WTC11 (cell line): ENCODE measurements at regions not wholly inside any gene's neighbourhood (a gene's known extent, or its start where the extent isn't known, plus 50 kb on each side); places are given as distances from the start of the nearest gene placed in this dataset.

Experiments
- ATAC-seq: fragments of 200-7000 bp; cut with Tn5 transposase; 2 replicates; pipeline ENCODE4 v1.10.0; 2021; ENCODE audit warnings: mild to moderate bottlenecking, moderate library complexity
- CTCF ChIA-PET: fragments of 300-600 bp; sonication (Branson Sonifier 250); formaldehyde crosslinking; loops from one replicate; lab custom pipeline; 2021; ENCODE audit warnings: antibody characterized with exemption; lab: Charles Lee
- POLR2A ChIA-PET: fragments of 350-600 bp; sonication (Branson Sonifier 250); formaldehyde crosslinking; loops from one replicate; lab custom pipeline; 2021; ENCODE audit warnings: antibody characterized with exemption; lab: Charles Lee
- DNase-seq: peaks from one replicate; pipeline ENCODE4 v3.0.0; 2021; ENCODE audit warnings: low spot score
- H3K27ac Mint-ChIP-seq: 2 replicates; pipeline ENCODE4 v1.8.0; 2021; ENCODE audit warnings: mixed read lengths
- H3K27me3 Mint-ChIP-seq: 2 replicates; pipeline ENCODE4 v1.8.0; 2021; ENCODE audit warnings: low read depth, mild to moderate bottlenecking, moderate library complexity, mixed read lengths
- H3K36me3 Mint-ChIP-seq: 2 replicates; pipeline ENCODE4 v1.8.0; 2021; ENCODE audit warnings: mixed read lengths
- H3K4me1 Mint-ChIP-seq: 2 replicates; pipeline ENCODE4 v1.8.0; 2022; ENCODE audit warnings: mixed read lengths
- H3K4me3 Mint-ChIP-seq: 2 replicates; pipeline ENCODE4 v1.8.0; 2021; ENCODE audit warnings: mild to moderate bottlenecking, moderate library complexity, mixed read lengths
- H3K9me3 Mint-ChIP-seq: 2 replicates; pipeline ENCODE4 v1.8.0; 2021; ENCODE audit warnings: mixed read lengths
- CREM ChIP-seq: sonication (generic); formaldehyde crosslinking; IDR thresholded peaks from 2 replicates; pipeline ENCODE4 v1.8.1; 2022; ENCODE audit warnings: mild to moderate bottlenecking, missing genetic modification reagents, moderate library complexity
- E2F4 ChIP-seq: sonication (generic); formaldehyde crosslinking; IDR thresholded peaks from 2 replicates; pipeline ENCODE4 v1.8.1; 2022; ENCODE audit warnings: low read depth, mild to moderate bottlenecking, moderate library complexity, missing genetic modification reagents, borderline replicate concordance
- E2F5 ChIP-seq: sonication (generic); formaldehyde crosslinking; IDR thresholded peaks from 2 replicates; pipeline ENCODE4 v1.8.1; 2022; ENCODE audit warnings: mild to moderate bottlenecking, moderate library complexity, missing genetic modification reagents
- ETV6 ChIP-seq: sonication (generic); formaldehyde crosslinking; IDR thresholded peaks from 2 replicates; pipeline ENCODE4 v1.8.1; 2022; ENCODE audit warnings: mild to moderate bottlenecking, missing genetic modification reagents
- HMGA2 ChIP-seq: fragments of 250-450 bp; sonication (Bioruptor Pico); IDR thresholded peaks from 2 replicates; pipeline ENCODE4 v1.4.0; 2021; ENCODE audit warnings: mild to moderate bottlenecking, moderate library complexity
- NFYB ChIP-seq: sonication (generic); formaldehyde crosslinking; conservative IDR thresholded peaks from 2 replicates; pipeline ENCODE4 v1.8.0; 2022; ENCODE audit warnings: low read depth, missing genetic modification reagents
- NR1H2 ChIP-seq: sonication (generic); formaldehyde crosslinking; IDR thresholded peaks from 2 replicates; pipeline ENCODE4 v1.9.0; 2021; ENCODE audit warnings: mild to moderate bottlenecking, moderate library complexity, missing genetic modification reagents
- RELA ChIP-seq: sonication (generic); formaldehyde crosslinking; IDR thresholded peaks from 2 replicates; pipeline ENCODE4 v1.8.1; 2022; ENCODE audit warnings: missing genetic modification reagents, mild to moderate bottlenecking, borderline replicate concordance
- RORB ChIP-seq: fragments of 250-450 bp; sonication (Bioruptor Pico); IDR thresholded peaks from 2 replicates; pipeline ENCODE4 v1.9.0; 2021; ENCODE audit warnings: mild to moderate bottlenecking
- STAT6 ChIP-seq: sonication (generic); formaldehyde crosslinking; conservative IDR thresholded peaks from 2 replicates; pipeline ENCODE4 v1.8.1; 2023; ENCODE audit warnings: mild to moderate bottlenecking, low read depth, missing genetic modification reagents, moderate library complexity
- ZNF138 ChIP-seq: sonication (generic); formaldehyde crosslinking; conservative IDR thresholded peaks from 2 replicates; pipeline ENCODE4 v1.8.1; 2022; ENCODE audit warnings: mild to moderate bottlenecking, moderate library complexity, missing genetic modification reagents
- TF ChIP-seq, protein P1 (sequence below): fragments of 250-450 bp; sonication (Bioruptor Pico); IDR thresholded peaks from 2 replicates; pipeline ENCODE4 v1.9.0; 2021; ENCODE audit warnings: mild to moderate bottlenecking
- TF ChIP-seq, protein P2 (sequence below): fragments of 200-600 bp; IDR thresholded peaks from 2 replicates; pipeline ENCODE4 v1.8.0; 2022; ENCODE audit warnings: antibody characterized with exemption
- TF ChIP-seq, protein P3 (sequence below): sonication (generic); formaldehyde crosslinking; IDR thresholded peaks from 2 replicates; pipeline ENCODE4 v1.8.1; 2023; ENCODE audit warnings: mild to moderate bottlenecking, missing genetic modification reagents
- TF ChIP-seq, protein P4 (sequence below): sonication (generic); formaldehyde crosslinking; IDR thresholded peaks from 2 replicates; pipeline ENCODE4 v1.8.1; 2022; ENCODE audit warnings: missing genetic modification reagents, borderline replicate concordance
- TF ChIP-seq, protein P5 (sequence below): sonication (generic); formaldehyde crosslinking; IDR thresholded peaks from 2 replicates; pipeline ENCODE4 v1.8.1; 2022; ENCODE audit warnings: low read depth, missing genetic modification reagents, borderline replicate concordance

GRCh38 chr10:57338823-57339558 is 928.7 kb downstream of the IPMK start:
- no peak overlapping the region for H3K27ac Mint-ChIP-seq
- peaks cover 28% of the 10 kb centered on the region for H3K36me3 Mint-ChIP-seq
- TF ChIP-seq, protein P1, sequence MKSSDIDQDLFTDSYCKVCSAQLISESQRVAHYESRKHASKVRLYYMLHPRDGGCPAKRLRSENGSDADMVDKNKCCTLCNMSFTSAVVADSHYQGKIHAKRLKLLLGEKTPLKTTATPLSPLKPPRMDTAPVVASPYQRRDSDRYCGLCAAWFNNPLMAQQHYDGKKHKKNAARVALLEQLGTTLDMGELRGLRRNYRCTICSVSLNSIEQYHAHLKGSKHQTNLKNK (CRISPR knock-in tag), result no peak
- TF ChIP-seq, protein P2, sequence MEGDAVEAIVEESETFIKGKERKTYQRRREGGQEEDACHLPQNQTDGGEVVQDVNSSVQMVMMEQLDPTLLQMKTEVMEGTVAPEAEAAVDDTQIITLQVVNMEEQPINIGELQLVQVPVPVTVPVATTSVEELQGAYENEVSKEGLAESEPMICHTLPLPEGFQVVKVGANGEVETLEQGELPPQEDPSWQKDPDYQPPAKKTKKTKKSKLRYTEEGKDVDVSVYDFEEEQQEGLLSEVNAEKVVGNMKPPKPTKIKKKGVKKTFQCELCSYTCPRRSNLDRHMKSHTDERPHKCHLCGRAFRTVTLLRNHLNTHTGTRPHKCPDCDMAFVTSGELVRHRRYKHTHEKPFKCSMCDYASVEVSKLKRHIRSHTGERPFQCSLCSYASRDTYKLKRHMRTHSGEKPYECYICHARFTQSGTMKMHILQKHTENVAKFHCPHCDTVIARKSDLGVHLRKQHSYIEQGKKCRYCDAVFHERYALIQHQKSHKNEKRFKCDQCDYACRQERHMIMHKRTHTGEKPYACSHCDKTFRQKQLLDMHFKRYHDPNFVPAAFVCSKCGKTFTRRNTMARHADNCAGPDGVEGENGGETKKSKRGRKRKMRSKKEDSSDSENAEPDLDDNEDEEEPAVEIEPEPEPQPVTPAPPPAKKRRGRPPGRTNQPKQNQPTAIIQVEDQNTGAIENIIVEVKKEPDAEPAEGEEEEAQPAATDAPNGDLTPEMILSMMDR, result peak; percentile 79
- CTCF ChIA-PET, result interaction anchor here (1.7 kb wide), 1 partner anchor 318 kb away, joined by 8 read pairs; no protein-coding TSS in a partner anchor
- H3K4me1 Mint-ChIP-seq, result no peaks in the 10 kb centered on the region
- no peak overlapping the region for H3K4me3 Mint-ChIP-seq
- POLR2A ChIA-PET, result no interaction called here
- H3K9me3 Mint-ChIP-seq, result peaks cover 35% of the 10 kb centered on the region
- peak; percentile 77 for ATAC-seq
- no peak for DNase-seq
- no peaks in the 10 kb centered on the region for H3K27me3 Mint-ChIP-seq

DNA sequence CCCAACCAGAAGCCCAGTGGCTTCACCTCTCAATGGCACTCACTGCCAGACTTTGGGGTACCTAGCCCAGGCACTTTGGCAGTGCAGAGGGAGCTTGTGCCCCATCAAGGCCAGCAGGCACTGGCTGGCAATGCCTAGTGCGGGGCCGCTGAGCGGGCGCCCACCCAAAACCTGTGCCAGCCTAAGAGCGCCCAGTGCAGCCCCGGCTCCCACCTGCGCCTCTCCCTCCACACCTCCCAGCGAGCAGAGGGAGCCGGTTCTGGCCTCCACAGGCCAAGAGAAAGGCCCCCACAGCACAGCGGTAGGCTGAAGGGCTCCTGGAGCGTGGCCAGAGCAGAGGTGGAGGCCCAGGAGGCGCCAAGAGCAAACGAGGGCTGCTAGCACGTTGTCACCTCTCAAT is 930.8 kb downstream of the IPMK start:
- Mint-ChIP-seq H3K27ac (no peak overlapping the region), H3K9me3 (peaks cover 23% of the 10 kb centered on the region), H3K27me3 (no peaks in the 10 kb centered on the region)
- DNase-seq (no peak), ATAC-seq (no peak)
- TF ChIP-seq STAT6, result no peak
- no peak for TF ChIP-seq ZNF138 (CRISPR knock-in tag)
- no peak for TF ChIP-seq E2F5 (CRISPR knock-in tag)
- TF ChIP-seq NR1H2 (CRISPR knock-in tag), result no peak
- TF ChIP-seq RELA (CRISPR knock-in tag), result no peak
- TF ChIP-seq ETV6, result no peak
- no peak for TF ChIP-seq E2F4 (CRISPR knock-in tag)
- no peak for TF ChIP-seq CREM (CRISPR knock-in tag)
- no peak for TF ChIP-seq NFYB (CRISPR knock-in tag)
- no peak for TF ChIP-seq RORB
- TF ChIP-seq HMGA2 (CRISPR knock-in tag), result no peak
- TF ChIP-seq, protein P3, sequence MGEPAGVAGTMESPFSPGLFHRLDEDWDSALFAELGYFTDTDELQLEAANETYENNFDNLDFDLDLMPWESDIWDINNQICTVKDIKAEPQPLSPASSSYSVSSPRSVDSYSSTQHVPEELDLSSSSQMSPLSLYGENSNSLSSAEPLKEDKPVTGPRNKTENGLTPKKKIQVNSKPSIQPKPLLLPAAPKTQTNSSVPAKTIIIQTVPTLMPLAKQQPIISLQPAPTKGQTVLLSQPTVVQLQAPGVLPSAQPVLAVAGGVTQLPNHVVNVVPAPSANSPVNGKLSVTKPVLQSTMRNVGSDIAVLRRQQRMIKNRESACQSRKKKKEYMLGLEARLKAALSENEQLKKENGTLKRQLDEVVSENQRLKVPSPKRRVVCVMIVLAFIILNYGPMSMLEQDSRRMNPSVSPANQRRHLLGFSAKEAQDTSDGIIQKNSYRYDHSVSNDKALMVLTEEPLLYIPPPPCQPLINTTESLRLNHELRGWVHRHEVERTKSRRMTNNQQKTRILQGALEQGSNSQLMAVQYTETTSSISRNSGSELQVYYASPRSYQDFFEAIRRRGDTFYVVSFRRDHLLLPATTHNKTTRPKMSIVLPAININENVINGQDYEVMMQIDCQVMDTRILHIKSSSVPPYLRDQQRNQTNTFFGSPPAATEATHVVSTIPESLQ, result no peak
- TF ChIP-seq, protein P4, sequence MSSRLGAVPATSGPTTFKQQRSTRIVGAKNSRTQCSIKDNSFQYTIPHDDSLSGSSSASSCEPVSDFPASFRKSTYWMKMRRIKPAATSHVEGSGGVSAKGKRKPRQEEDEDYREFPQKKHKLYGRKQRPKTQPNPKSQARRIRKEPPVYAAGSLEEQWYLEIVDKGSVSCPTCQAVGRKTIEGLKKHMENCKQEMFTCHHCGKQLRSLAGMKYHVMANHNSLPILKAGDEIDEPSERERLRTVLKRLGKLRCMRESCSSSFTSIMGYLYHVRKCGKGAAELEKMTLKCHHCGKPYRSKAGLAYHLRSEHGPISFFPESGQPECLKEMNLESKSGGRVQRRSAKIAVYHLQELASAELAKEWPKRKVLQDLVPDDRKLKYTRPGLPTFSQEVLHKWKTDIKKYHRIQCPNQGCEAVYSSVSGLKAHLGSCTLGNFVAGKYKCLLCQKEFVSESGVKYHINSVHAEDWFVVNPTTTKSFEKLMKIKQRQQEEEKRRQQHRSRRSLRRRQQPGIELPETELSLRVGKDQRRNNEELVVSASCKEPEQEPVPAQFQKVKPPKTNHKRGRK (CRISPR knock-in tag), result no peak
- TF ChIP-seq, protein P5, sequence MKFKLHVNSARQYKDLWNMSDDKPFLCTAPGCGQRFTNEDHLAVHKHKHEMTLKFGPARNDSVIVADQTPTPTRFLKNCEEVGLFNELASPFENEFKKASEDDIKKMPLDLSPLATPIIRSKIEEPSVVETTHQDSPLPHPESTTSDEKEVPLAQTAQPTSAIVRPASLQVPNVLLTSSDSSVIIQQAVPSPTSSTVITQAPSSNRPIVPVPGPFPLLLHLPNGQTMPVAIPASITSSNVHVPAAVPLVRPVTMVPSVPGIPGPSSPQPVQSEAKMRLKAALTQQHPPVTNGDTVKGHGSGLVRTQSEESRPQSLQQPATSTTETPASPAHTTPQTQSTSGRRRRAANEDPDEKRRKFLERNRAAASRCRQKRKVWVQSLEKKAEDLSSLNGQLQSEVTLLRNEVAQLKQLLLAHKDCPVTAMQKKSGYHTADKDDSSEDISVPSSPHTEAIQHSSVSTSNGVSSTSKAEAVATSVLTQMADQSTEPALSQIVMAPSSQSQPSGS (CRISPR knock-in tag), result no peak
- TF ChIP-seq, all 79 proteins: peak for 0
- Mint-ChIP-seq H3K4me3 (no peak overlapping the region), H3K4me1 (no peaks in the 10 kb centered on the region), H3K36me3 (peaks cover 7% of the 10 kb centered on the region; the same call in 1 of the 2 replicates)
- POLR2A ChIA-PET, result no interaction called here
- CTCF ChIA-PET, result interaction anchor here (1.0 kb wide), 1 partner anchor 243 kb away, joined by 3 read pairs; no protein-coding TSS in a partner anchor
